Natural killer cell (primary cell): ENCODE measurements at regions not wholly inside any gene's neighbourhood (a gene's known extent, or its start where the extent isn't known, plus 50 kb on each side); places are given as distances from the start of the nearest gene placed in this dataset.

Experiments
- ATAC-seq, 3 donors: fragments of 150-1000 bp in 2 of 3; fragments of 200-7000 bp in 1 of 3; cut with Tn5 transposase; 1 replicate in 1 of 3; 2 replicates in 2 of 3; pipeline ENCODE4 v1.10.0; 2021; ENCODE audit warnings: mild to moderate bottlenecking in 2 of 3, moderate library complexity in 2 of 3
- DNase-seq, 2 donors: peaks; one replicate each; pipeline versions ENCODE4 v3.0.0 to v3.0.0-alpha.2; 2013 to 2021; ENCODE audit warnings: mixed read lengths in 1 of 2
- H3K27ac ChIP-seq: one replicate; pipeline ENCODE4 v1.5.1; 2013; ENCODE audit warnings: mild to moderate bottlenecking, low read length
- H3K27me3 ChIP-seq: one replicate; pipeline ENCODE4 v1.6.1; 2013; ENCODE audit warnings: low read length; ENCODE audit not compliant: control insufficient read depth, insufficient read depth
- H3K36me3 ChIP-seq: one replicate; pipeline ENCODE4 v1.6.1; 2013; ENCODE audit warnings: low read length; ENCODE audit not compliant: control insufficient read depth, insufficient read depth
- H3K4me1 ChIP-seq: one replicate; pipeline ENCODE4 v1.6.1; 2013; ENCODE audit warnings: low read length; ENCODE audit not compliant: control insufficient read depth, insufficient read depth
- H3K4me3 ChIP-seq: one replicate; pipeline ENCODE4 v1.5.1; 2013; ENCODE audit warnings: low read length
- H3K9me3 ChIP-seq: one replicate; pipeline ENCODE4 v1.6.1; 2013; ENCODE audit warnings: low read length; ENCODE audit not compliant: control insufficient read depth, insufficient read depth
- H3K27ac Mint-ChIP-seq, 2 donors: one replicate each; pipeline ENCODE4 v1.8.0; 2022; ENCODE audit warnings: mild to moderate bottlenecking in 2 of 2, mixed read lengths in 2 of 2, moderate library complexity in 1 of 2
- H3K27me3 Mint-ChIP-seq, 2 donors: one replicate each; pipeline ENCODE4 v1.8.0; 2022; ENCODE audit warnings: low read depth in 2 of 2, mixed read lengths in 2 of 2
- H3K36me3 Mint-ChIP-seq: one replicate; pipeline ENCODE4 v1.8.0; 2022; ENCODE audit warnings: mixed read lengths
- H3K4me1 Mint-ChIP-seq, 2 donors: one replicate each; pipeline ENCODE4 v1.8.0; 2022; ENCODE audit warnings: mixed read lengths in 2 of 2
- H3K4me3 Mint-ChIP-seq: one replicate; pipeline ENCODE4 v1.8.0; 2022; ENCODE audit warnings: mild to moderate bottlenecking, moderate library complexity, mixed read lengths
- H3K9me3 Mint-ChIP-seq, 2 donors: one replicate each; pipeline ENCODE4 v1.8.0; 2022; ENCODE audit warnings: mixed read lengths in 2 of 2
- CTCF ChIP-seq: fragments of 200-600 bp; IDR thresholded peaks from one replicate; pipeline ENCODE4 v1.8.0; 2022; ENCODE audit warnings: antibody characterized with exemption
- WGBS: methylation state at CpG from one replicate; pipeline ENCODE4 v1.1.7; 2013; ENCODE audit warnings: missing lambda C conversion rate; ENCODE audit not compliant: insufficient coverage; 5-methylcytosine and 5-hydroxymethylcytosine counted together
- intact Hi-C: fragments of 100-400 bp; cut with micrococcal nuclease; formaldehyde crosslinking; loops from one replicate; pipeline ENCODE4 v1.14.2; 2022

GRCh38 chr2:16105669-16106281 lies 165.4 kb downstream of the MYCN start:
- H3K4me1 ChIP-seq = no peaks in the 10 kb centered on the region
- Mint-ChIP-seq H3K4me3 (no peak overlapping the region), H3K27me3 (no peaks in the 10 kb centered on the region), H3K36me3 (no peaks in the 10 kb centered on the region), H3K27ac (no peak overlapping the region), H3K9me3 (no peaks in the 10 kb centered on the region), H3K4me1 (no peaks in the 10 kb centered on the region)
- no peak overlapping the region for H3K27ac ChIP-seq
- intact Hi-C loops = no loop called here
- no peak for DNase-seq
- H3K4me3 ChIP-seq = no peak overlapping the region
- WGBS = 95% methylated on average over 15 of the region's 15 CpGs
- ATAC-seq = no peak
- no peaks in the 10 kb centered on the region for H3K36me3 ChIP-seq
- no peaks in the 10 kb centered on the region for H3K27me3 ChIP-seq
- H3K9me3 ChIP-seq = no peaks in the 10 kb centered on the region
- TF ChIP-seq CTCF = no peak

- Histone ChIP-seq H3K4me3 (no peak overlapping the region), H3K27me3 (no peaks in the 10 kb centered on the region), H3K9me3 (no peaks in the 10 kb centered on the region), H3K36me3 (no peaks in the 10 kb centered on the region), H3K27ac (no peak overlapping the region), H3K4me1 (no peaks in the 10 kb centered on the region)
- TF ChIP-seq CTCF = no peak
- H3K4me1 Mint-ChIP-seq = no peaks in the 10 kb centered on the region
- DNase-seq (no peak), ATAC-seq (no peak)
- no peaks in the 10 kb centered on the region for H3K27me3 Mint-ChIP-seq
- H3K36me3 Mint-ChIP-seq = no peaks in the 10 kb centered on the region
- intact Hi-C loops = no loop called here
- no peaks in the 10 kb centered on the region for H3K9me3 Mint-ChIP-seq
- H3K4me3 Mint-ChIP-seq = no peak overlapping the region
- no peak overlapping the region for H3K27ac Mint-ChIP-seq
- WGBS = 90% methylated on average over 11 of the region's 11 CpGs
These were observed 164.8 kb downstream of the MYCN start for GRCh38 chr2:16104949-16105668.

GRCh38 chr2:16104315-16104948 lies 164.1 kb downstream of the MYCN start:
- 87% methylated on average over 6 of the region's 6 CpGs for WGBS
- Histone ChIP-seq H3K4me3 (no peak overlapping the region), H3K9me3 (no peaks in the 10 kb centered on the region), H3K36me3 (no peaks in the 10 kb centered on the region), H3K27me3 (no peaks in the 10 kb centered on the region), H3K4me1 (no peaks in the 10 kb centered on the region), H3K27ac (no peak overlapping the region)
- ATAC-seq (no peak), DNase-seq (no peak)
- no peak for TF ChIP-seq CTCF
- Mint-ChIP-seq H3K27ac (no peak overlapping the region), H3K4me3 (no peak overlapping the region), H3K4me1 (no peaks in the 10 kb centered on the region), H3K27me3 (no peaks in the 10 kb centered on the region), H3K9me3 (no peaks in the 10 kb centered on the region), H3K36me3 (no peaks in the 10 kb centered on the region)
- intact Hi-C loops = no loop called here
